Spleen (tissue), 11 donors: ENCODE measurements at regions not wholly inside any gene's neighbourhood (a gene's known extent, or its start where the extent isn't known, plus 50 kb on each side); places are given as distances from the start of the nearest gene placed in this dataset.
"Not testable (repeated sequence)": the region's sequence is repeated elsewhere in the genome, so short reads cannot be mapped to it uniquely, and the experiment has no call there.

ENCODE experiments used
- DNase-seq: peaks from one replicate; pipeline ENCODE4 v3.0.0-alpha.2; 2020
- H3K27ac ChIP-seq, 8 donors: fragments of 200-600 bp; sonication (generic) in 7 of 8; 1 replicate in 4 of 8; 2 replicates in 4 of 8; pipeline versions ENCODE4 v1.5.0 to v1.8.0; 2016 to 2021; ENCODE audit warnings: inconsistent platforms in 4 of 8, mild to moderate bottlenecking in 4 of 8, moderate library complexity in 1 of 8
- H3K27me3 ChIP-seq, 7 donors: fragments of 200-600 bp; sonication (generic) in 6 of 7; replicated peaks in 1 of 7; 1 replicate in 4 of 7; 2 replicates in 3 of 7; pipeline versions ENCODE4 v1.5.0 to v1.8.0; 2016 to 2021; ENCODE audit warnings: inconsistent platforms in 3 of 7, mild to moderate bottlenecking in 1 of 7
- H3K36me3 ChIP-seq, 6 donors: fragments of 200-600 bp; sonication (generic) in 5 of 6; 1 replicate in 4 of 6; 2 replicates in 2 of 6; pipeline versions ENCODE4 v1.5.0 to v1.8.0; 2016 to 2021; ENCODE audit warnings: inconsistent platforms in 2 of 6
- H3K4me1 ChIP-seq, 6 donors: fragments of 200-600 bp; sonication (generic) in 5 of 6; 1 replicate in 3 of 6; 2 replicates in 3 of 6; pipeline versions ENCODE4 v1.5.0 to v1.8.0; 2016 to 2021; ENCODE audit warnings: inconsistent platforms in 3 of 6
- H3K4me3 ChIP-seq, 8 donors: fragments of 200-600 bp; sonication (generic) in 7 of 8; 1 replicate in 4 of 8; 2 replicates in 4 of 8; pipeline versions ENCODE4 v1.5.0 to v1.8.0; 2016 to 2021; ENCODE audit warnings: inconsistent platforms in 4 of 8, mild to moderate bottlenecking in 4 of 8, moderate library complexity in 2 of 8
- H3K9me3 ChIP-seq, 8 donors: fragments of 200-600 bp; sonication (generic) in 7 of 8; 1 replicate in 4 of 8; 2 replicates in 4 of 8; pipeline versions ENCODE4 v1.5.0 to v1.8.0; 2016 to 2021; ENCODE audit warnings: inconsistent platforms in 4 of 8
- POLR2A ChIP-seq, 3 donors: fragments of 450-650 bp; IDR thresholded peaks; one replicate each; pipeline ENCODE4 v1.5.1; 2017; ENCODE audit warnings: antibody characterized with exemption in 3 of 3, mild to moderate bottlenecking in 1 of 3
- POLR2AphosphoS5 ChIP-seq, 3 donors: sonication (generic); formaldehyde crosslinking; IDR thresholded peaks; one replicate each; pipeline ENCODE4 v1.5.1; 2017; ENCODE audit warnings: antibody characterized with exemption in 3 of 3
- WGBS, 5 donors: extraction: QIAGEN DNeasy Blood & Tissue Kit in 3 of 5; methylation state at CpG; one replicate each; pipeline versions ENCODE4 v1.1.5 to v1.1.7; 2013 to 2018; 5-methylcytosine and 5-hydroxymethylcytosine counted together
- intact Hi-C: fragments of 100-400 bp; cut with DNase I; formaldehyde crosslinking; loops from one replicate; pipeline ENCODE4 v1.15.0; 2023; ENCODE audit warnings: low total_unique reads
- TF ChIP-seq, protein P1 (sequence below), 11 experiments: fragments of 200-600 bp in 7 of 11; fragments of 450-650 bp in 4 of 11; sonication (generic) in 4 of 11; IDR thresholded peaks in 8 of 11; conservative IDR thresholded peaks in 3 of 11; 1 replicate in 7 of 11; 2 replicates in 4 of 11; pipeline versions ENCODE4 v1.4.0 to v1.8.0; 2016 to 2021; ENCODE audit warnings: antibody characterized with exemption in 11 of 11, inconsistent platforms in 4 of 11, mild to moderate bottlenecking in 1 of 11
- donor health status: healthy with polysubstance abuse.
- donor health status: DM: no; HTN: no; CAD: no; lungs with moderate emphysema.
- donor health status: DM: no; HTN: no; CAD: no.
- donor health status: Bipolar disorder and iron deficiency.
- donor health status: healthy.
- donor health status: DM: no; HTN: no; CAD: no.
- donor health status: DM: yes; HTN: yes; CAD: no.

DNA sequence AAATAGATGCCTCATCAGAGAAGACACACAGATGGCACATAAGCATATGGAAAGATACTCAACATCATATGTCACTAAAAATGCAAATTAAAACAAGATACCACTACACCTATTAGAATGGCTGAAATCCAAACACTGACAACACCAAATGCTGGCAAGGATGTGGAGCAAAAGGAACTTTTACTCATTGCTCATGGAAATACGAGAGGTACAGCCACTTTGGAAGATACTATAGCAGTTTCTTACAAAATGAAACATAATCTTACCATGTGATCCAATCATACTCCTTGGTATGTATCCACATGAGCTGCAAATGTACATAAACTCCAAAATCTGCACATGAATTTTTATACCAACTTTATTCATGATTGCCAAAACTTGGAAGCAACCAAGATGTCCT is 246.0 kb upstream of the ARHGAP42 start:
- Histone ChIP-seq H3K4me1 (no peaks in the 10 kb centered on the region), H3K9me3 (peaks cover 0 to 16% (median 0%) of the 10 kb centered on the region in 8 donors), H3K27ac (no peak overlapping the region), H3K27me3 (no peaks in the 10 kb centered on the region), H3K36me3 (no peaks in the 10 kb centered on the region), H3K4me3 (no peak overlapping the region)
- intact Hi-C loops: no loop called here
- TF ChIP-seq POLR2A (IDR thresholded peaks at IDR 0.05): no peak
- TF ChIP-seq POLR2AphosphoS5 (IDR thresholded peaks at IDR 0.05): no peak
- TF ChIP-seq, protein P1, sequence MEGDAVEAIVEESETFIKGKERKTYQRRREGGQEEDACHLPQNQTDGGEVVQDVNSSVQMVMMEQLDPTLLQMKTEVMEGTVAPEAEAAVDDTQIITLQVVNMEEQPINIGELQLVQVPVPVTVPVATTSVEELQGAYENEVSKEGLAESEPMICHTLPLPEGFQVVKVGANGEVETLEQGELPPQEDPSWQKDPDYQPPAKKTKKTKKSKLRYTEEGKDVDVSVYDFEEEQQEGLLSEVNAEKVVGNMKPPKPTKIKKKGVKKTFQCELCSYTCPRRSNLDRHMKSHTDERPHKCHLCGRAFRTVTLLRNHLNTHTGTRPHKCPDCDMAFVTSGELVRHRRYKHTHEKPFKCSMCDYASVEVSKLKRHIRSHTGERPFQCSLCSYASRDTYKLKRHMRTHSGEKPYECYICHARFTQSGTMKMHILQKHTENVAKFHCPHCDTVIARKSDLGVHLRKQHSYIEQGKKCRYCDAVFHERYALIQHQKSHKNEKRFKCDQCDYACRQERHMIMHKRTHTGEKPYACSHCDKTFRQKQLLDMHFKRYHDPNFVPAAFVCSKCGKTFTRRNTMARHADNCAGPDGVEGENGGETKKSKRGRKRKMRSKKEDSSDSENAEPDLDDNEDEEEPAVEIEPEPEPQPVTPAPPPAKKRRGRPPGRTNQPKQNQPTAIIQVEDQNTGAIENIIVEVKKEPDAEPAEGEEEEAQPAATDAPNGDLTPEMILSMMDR (IDR thresholded peaks at IDR 0.05 in 8 of 11, conservative IDR thresholded peaks at IDR 0.05 in 3 of 11): no peak
- 50 to 66% (median 56%) methylated on average over 1 of the region's 1 CpG for WGBS, 5 donors
- no peak for DNase-seq

DNA sequence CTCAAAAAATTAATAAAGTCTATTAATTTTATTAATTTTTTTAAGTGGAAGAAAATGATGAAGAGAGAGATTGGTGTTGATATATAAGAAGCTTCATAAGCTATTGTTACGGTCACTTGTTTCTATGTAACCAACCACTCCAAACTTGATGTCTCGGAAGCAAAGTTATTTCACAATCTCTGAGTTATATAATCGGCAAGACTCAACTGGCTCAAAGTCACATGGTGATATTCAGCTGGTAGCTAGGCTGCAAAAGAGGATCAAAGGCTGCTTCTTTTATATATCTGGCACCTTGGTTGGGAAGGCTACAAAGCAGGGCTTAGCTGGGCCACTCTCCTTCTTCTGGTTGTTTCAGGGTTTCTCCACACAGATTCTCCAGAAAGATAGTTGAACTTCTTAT is 245.1 kb upstream of the ARHGAP42 start:
- WGBS, 5 donors: 90 to 97% (median 93%) methylated on average over 3 of the region's 3 CpGs
- H3K4me3 ChIP-seq: no peak overlapping the region
- no peaks in the 10 kb centered on the region for H3K4me1 ChIP-seq
- no peaks in the 10 kb centered on the region for H3K27me3 ChIP-seq
- no peak overlapping the region for H3K27ac ChIP-seq
- no peak for TF ChIP-seq POLR2A (IDR thresholded peaks at IDR 0.05)
- no peak for TF ChIP-seq POLR2AphosphoS5 (IDR thresholded peaks at IDR 0.05)
- TF ChIP-seq, protein P1 (IDR thresholded peaks at IDR 0.05 in 8 of 11, conservative IDR thresholded peaks at IDR 0.05 in 3 of 11): no peak
- intact Hi-C loops: no loop called here
- DNase-seq: no peak
- H3K9me3 ChIP-seq: peaks cover 0 to 16% (median 0%) of the 10 kb centered on the region in 8 donors
- no peaks in the 10 kb centered on the region for H3K36me3 ChIP-seq

DNA sequence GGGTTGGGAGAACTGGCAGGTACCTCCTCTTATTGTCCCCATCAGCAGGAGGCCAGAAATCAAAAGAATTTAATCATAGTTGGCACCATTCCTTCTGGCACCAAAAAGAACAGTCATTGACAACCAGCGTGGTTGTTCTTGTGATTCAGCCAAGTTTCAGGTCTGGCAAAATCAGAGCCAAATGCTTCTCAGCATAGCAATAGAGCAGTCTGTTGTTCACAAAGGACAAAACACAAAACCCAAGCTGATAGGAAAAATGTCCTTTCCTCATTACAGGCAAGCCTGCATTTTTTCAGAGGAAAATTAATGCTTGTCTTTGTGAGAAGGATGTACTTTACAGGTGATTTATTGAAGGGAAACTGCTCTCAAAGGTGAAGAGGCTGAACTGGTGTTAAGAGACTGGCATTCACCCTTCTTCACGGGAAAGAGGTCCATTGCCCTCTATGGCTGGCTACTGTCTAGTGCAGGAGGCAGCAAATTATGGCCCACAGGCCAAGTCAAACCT is 241.8 kb upstream of the ARHGAP42 start:
- H3K4me3 ChIP-seq: no peak overlapping the region
- H3K27ac ChIP-seq: no peak overlapping the region
- no peaks in the 10 kb centered on the region for H3K36me3 ChIP-seq
- WGBS, 5 donors: 19 to 53% (median 41%) methylated on average over 2 of the region's 2 CpGs
- no peaks in the 10 kb centered on the region for H3K4me1 ChIP-seq
- H3K9me3 ChIP-seq: peaks cover 0 to 17% (median 0%) of the 10 kb centered on the region in 8 donors
- intact Hi-C loops: no loop called here
- no peak for DNase-seq
- no peaks in the 10 kb centered on the region for H3K27me3 ChIP-seq
- TF ChIP-seq POLR2AphosphoS5 (IDR thresholded peaks at IDR 0.05) (no peak), POLR2A (IDR thresholded peaks at IDR 0.05) (no peak)
- TF ChIP-seq, protein P1 (IDR thresholded peaks at IDR 0.05 in 8 of 11, conservative IDR thresholded peaks at IDR 0.05 in 3 of 11): no peak

DNA sequence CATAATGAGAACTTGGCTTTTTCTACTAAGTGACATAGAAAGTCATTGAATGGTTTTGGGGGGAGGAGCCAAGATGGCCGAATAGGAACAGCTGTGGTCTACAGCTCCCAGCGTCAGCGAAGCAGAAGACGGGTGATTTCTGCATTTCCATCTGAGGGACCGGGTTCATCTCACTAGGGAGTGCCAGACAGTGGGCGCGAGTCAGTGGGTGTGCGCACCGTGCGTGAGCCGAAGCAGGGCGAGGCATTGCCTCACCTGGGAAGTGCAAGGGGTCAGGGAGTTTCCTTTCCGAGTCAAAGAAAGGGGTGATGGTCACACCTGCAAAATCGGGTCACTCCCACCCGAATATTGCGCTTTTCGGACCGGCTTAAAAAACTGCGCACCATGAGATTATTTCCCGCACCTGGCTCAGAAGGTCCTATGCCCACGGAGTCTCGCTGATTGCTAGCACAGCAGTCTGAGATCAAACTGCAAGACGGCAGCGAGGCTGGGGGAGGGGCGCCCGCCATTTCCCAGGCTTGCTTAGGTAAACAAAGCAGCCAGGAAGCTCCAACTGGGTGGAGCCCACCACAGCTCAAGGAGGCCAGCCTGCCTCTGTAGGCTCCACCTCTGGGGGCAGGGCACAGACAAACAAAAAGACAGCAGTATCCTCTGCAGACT is 235.2 kb upstream of the ARHGAP42 start:
- intact Hi-C loops, H3K27me3 ChIP-seq, H3K27ac ChIP-seq, H3K4me3 ChIP-seq, DNase-seq, H3K36me3 ChIP-seq, H3K4me1 ChIP-seq: not testable (repeated sequence)
- WGBS, 5 donors: 82 to 94% (median 92%) methylated on average over 22 to 26 of the region's 26 CpGs
- H3K9me3 ChIP-seq: peaks cover 0 to 10% (median 2%) of the 10 kb centered on the region in 8 donors
